ENCODE measurements at regions not wholly inside any gene's neighbourhood (a gene's known extent, or its start where the extent isn't known, plus 50 kb on each side); places are given as distances from the start of the nearest gene placed in this dataset.

DNA sequence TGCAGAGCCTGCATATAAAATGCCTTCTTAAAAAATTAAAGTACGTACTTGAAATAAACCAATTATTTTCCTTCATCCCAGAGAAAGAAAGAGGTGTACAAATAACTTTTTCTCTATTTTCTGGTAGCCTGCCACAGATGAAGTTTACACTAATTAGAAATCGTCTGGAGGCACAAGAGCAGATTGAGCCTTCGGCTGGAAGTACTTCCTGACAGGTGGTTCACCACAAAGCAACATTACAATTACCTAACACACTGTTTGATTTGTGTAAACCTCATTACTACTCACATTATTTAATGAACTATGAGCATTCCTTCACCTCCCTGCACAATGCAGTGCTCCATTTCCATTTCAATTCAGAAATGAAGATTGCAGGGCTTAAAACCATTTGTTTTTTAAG is 856.1 kb downstream of the SI start:
- Histone ChIP-seq H3K14ac (ENCODE audit: insufficient read depth, low read length) (no peak overlapping the region), H3T11ph (ENCODE audit: low read length) (no peak overlapping the region), H4K5ac (ENCODE audit: insufficient read length, low read depth, low read length) (no peak overlapping the region), H2BK15ac (ENCODE audit: low read depth, low read length) (no peak overlapping the region), H2AK5ac (ENCODE audit: insufficient read length, low read length) (no peak overlapping the region), H4K8ac (replicated peaks; ENCODE audit: insufficient read length, low read depth, low read length) (no peak overlapping the region), H3K18ac (ENCODE audit: insufficient read length, low read depth, low read length) (no peak overlapping the region), H3K56ac (ENCODE audit: insufficient read length, low read depth, low read length) (no peak overlapping the region), H3K79me2 (ENCODE audit: insufficient read depth, low read length) (no peaks in the 10 kb centered on the region), H3K4ac (ENCODE audit: low read depth, low read length) (no peak overlapping the region), H2BK5ac (ENCODE audit: insufficient read length, low read length) (no peak overlapping the region), H3K4me1 (ENCODE audit: insufficient read depth, low read length) (peaks cover 3% of the 10 kb centered on the region; the same call in 1 of the 2 replicates), H3K23me2 (ENCODE audit: insufficient read length, low read depth, low read length, poor library complexity, severe bottlenecking) (no peaks in the 10 kb centered on the region), H3K9me3 (ENCODE audit: control insufficient read depth, low read depth, low read length) (no peaks in the 10 kb centered on the region), H3K27ac (ENCODE audit: insufficient read length, low read depth, low read length) (no peak overlapping the region), H4K20me1 (ENCODE audit: control insufficient read depth, insufficient read depth, insufficient read length) (no peaks in the 10 kb centered on the region), H3K79me1 (ENCODE audit: insufficient read depth, low read depth, low read length, poor library complexity, severe bottlenecking) (no peaks in the 10 kb centered on the region), H3K23ac (ENCODE audit: insufficient read length, low read depth, low read length) (no peak overlapping the region), H3K9ac (ENCODE audit: extremely low read depth, insufficient read length, low read length) (no peak overlapping the region), H3K4me2 (ENCODE audit: insufficient read depth, insufficient read length, low read length) (no peak overlapping the region), H2AFZ (ENCODE audit: low read length) (no peak overlapping the region), H2BK20ac (ENCODE audit: low read depth, low read length, poor library complexity, severe bottlenecking) (no peak overlapping the region), H3K27me3 (ENCODE audit: insufficient read depth, low read length) (no peaks in the 10 kb centered on the region), H4K91ac (ENCODE audit: insufficient read length, low read depth, low read length) (no peak overlapping the region), H2BK120ac (ENCODE audit: low read depth, low read length, poor library complexity, severe bottlenecking) (no peak overlapping the region), H2BK12ac (ENCODE audit: insufficient read length, low read depth, low read length) (no peak overlapping the region)
- H3K27me3 Mint-ChIP-seq (ENCODE audit: low read depth) = no peaks in the 10 kb centered on the region
- DNase-seq = no peak
- WGBS (ENCODE audit: extremely low coverage, insufficient read length, low lambda C conversion rate) = no CpG with 5 or more reads among the region's 3 CpGs
- H3K9me3 Mint-ChIP-seq = peaks cover 0 to 17% of the 10 kb centered on the region in 2 experiments; a peak in 4 of 5 replicates
- TF ChIP-seq, protein P1, sequence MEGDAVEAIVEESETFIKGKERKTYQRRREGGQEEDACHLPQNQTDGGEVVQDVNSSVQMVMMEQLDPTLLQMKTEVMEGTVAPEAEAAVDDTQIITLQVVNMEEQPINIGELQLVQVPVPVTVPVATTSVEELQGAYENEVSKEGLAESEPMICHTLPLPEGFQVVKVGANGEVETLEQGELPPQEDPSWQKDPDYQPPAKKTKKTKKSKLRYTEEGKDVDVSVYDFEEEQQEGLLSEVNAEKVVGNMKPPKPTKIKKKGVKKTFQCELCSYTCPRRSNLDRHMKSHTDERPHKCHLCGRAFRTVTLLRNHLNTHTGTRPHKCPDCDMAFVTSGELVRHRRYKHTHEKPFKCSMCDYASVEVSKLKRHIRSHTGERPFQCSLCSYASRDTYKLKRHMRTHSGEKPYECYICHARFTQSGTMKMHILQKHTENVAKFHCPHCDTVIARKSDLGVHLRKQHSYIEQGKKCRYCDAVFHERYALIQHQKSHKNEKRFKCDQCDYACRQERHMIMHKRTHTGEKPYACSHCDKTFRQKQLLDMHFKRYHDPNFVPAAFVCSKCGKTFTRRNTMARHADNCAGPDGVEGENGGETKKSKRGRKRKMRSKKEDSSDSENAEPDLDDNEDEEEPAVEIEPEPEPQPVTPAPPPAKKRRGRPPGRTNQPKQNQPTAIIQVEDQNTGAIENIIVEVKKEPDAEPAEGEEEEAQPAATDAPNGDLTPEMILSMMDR (conservative IDR thresholded peaks at IDR 0.05) = no peak
- H3K4me3 Mint-ChIP-seq = no peak overlapping the region
- H3K4me1 Mint-ChIP-seq = peaks cover 9 to 14% of the 10 kb centered on the region in 2 experiments
- H3K27ac Mint-ChIP-seq = peak overlapping the region in 1 of 3 experiments; percentile 44; a peak in 1 of 7 replicates
- peaks cover 0 to 23% (median 9%) of the 10 kb centered on the region in 3 experiments; a peak in 3 of 7 replicates for H3K36me3 Mint-ChIP-seq (ENCODE audit: insufficient read depth in 1 of 3, low read depth in 3 of 3)
